Lower lobe of right lung (tissue), 2 donors: ENCODE measurements at regions not wholly inside any gene's neighbourhood (a gene's known extent, or its start where the extent isn't known, plus 50 kb on each side); places are given as distances from the start of the nearest gene placed in this dataset.

ENCODE experiments used
- ATAC-seq, 2 donors: fragments of 200-7000 bp; cut with Tn5 transposase; one replicate each; pipeline ENCODE4 v1.9.1; 2020 to 2022; ENCODE audit warnings: mild to moderate bottlenecking in 2 of 2, moderate library complexity in 2 of 2
- DNase-seq: peaks from one replicate; pipeline ENCODE4 v3.0.0-alpha.2; 2020
- H3K27ac ChIP-seq: fragments of 200-600 bp; one replicate; pipeline ENCODE4 v1.8.0; 2022
- H3K27me3 ChIP-seq: fragments of 200-600 bp; one replicate; pipeline ENCODE4 v1.8.0; 2022; ENCODE audit warnings: low read depth
- H3K36me3 ChIP-seq: fragments of 200-600 bp; one replicate; pipeline ENCODE4 v1.8.0; 2022; ENCODE audit warnings: mild to moderate bottlenecking
- H3K4me1 ChIP-seq: fragments of 200-600 bp; one replicate; pipeline ENCODE4 v1.8.0; 2022
- H3K4me3 ChIP-seq: fragments of 200-600 bp; one replicate; pipeline ENCODE4 v1.8.0; 2022; ENCODE audit warnings: mild to moderate bottlenecking
- H3K9me3 ChIP-seq: fragments of 200-600 bp; one replicate; pipeline ENCODE4 v1.8.0; 2022
- CTCF ChIP-seq: fragments of 200-600 bp; IDR thresholded peaks from one replicate; pipeline ENCODE4 v1.8.0; 2022; ENCODE audit warnings: antibody characterized with exemption, mild to moderate bottlenecking
- intact Hi-C: fragments of 100-400 bp; cut with DNase I; formaldehyde crosslinking; loops from one replicate; pipeline ENCODE4 v1.11.0; 2022
- donor health status: DM: no; HTN: yes; CAD: no; lungs with severe emphysema.

- no peak for DNase-seq
- no peak for ATAC-seq
- H3K27ac ChIP-seq = no peak overlapping the region
Observed at GRCh38 chr4:25559508-25559907, 96.1 kb upstream of the SLC34A2 start.

DNA sequence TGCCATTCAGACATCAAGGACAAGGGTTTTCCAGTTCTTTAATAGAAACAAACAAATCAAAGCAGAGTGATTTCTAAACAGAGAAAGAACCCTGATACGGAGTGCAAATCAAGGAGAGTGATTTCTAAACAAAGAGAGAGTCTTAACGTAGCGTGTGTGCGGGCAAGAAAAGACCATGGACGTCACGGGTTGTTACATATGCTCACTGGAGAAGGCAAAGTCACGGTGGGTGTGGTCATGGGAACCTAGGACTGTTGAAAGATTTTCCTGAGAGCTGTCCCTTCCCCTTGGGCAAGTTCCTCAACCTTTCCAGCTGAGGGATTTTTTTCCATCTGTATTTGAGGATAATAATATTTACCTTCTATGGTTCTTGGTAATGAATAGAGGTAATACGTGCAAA lies 95.0 kb upstream of the SLC34A2 start:
- Histone ChIP-seq H3K36me3 (no peaks in the 10 kb centered on the region), H3K27ac (peak overlapping the region; percentile 58), H3K4me1 (peaks cover 4% of the 10 kb centered on the region), H3K27me3 (no peaks in the 10 kb centered on the region), H3K9me3 (no peaks in the 10 kb centered on the region), H3K4me3 (no peak overlapping the region)
- no peak for TF ChIP-seq CTCF
- DNase-seq = peak; percentile 60
- peak; percentile 82 to 88 for ATAC-seq
- intact Hi-C loops = loop anchor here (10.0 kb wide), 1 partner anchor 116 kb away; no protein-coding TSS in a partner anchor

More at GRCh38 chr4:25559508-25559907, 96.1 kb upstream of the SLC34A2 start:
- Histone ChIP-seq H3K9me3 (no peaks in the 10 kb centered on the region), H3K36me3 (no peaks in the 10 kb centered on the region), H3K27me3 (no peaks in the 10 kb centered on the region), H3K4me1 (peaks cover 4% of the 10 kb centered on the region), H3K4me3 (no peak overlapping the region)
- TF ChIP-seq CTCF = no peak
- intact Hi-C loops = no loop called here

- Histone ChIP-seq H3K9me3 (no peaks in the 10 kb centered on the region), H3K27ac (peak overlapping the region; percentile 39), H3K4me1 (peaks cover 4% of the 10 kb centered on the region), H3K4me3 (no peak overlapping the region), H3K27me3 (no peaks in the 10 kb centered on the region), H3K36me3 (no peaks in the 10 kb centered on the region)
- ATAC-seq = peak; percentile 48 to 80
- no peak for TF ChIP-seq CTCF
- intact Hi-C loops = loop anchor here (10.0 kb wide), 1 partner anchor 118 kb away; no protein-coding TSS in a partner anchor
- DNase-seq = peak; percentile 81
Observed at GRCh38 chr4:25563071-25563564, 92.5 kb upstream of the SLC34A2 start.

- ATAC-seq (no peak), DNase-seq (no peak)
- H3K27ac ChIP-seq = no peak overlapping the region
- H3K4me3 ChIP-seq = no peak overlapping the region
- no peaks in the 10 kb centered on the region for H3K36me3 ChIP-seq
- H3K9me3 ChIP-seq = no peaks in the 10 kb centered on the region
- no peaks in the 10 kb centered on the region for H3K27me3 ChIP-seq
- no peak for TF ChIP-seq CTCF
- H3K4me1 ChIP-seq = peaks cover 4% of the 10 kb centered on the region
- intact Hi-C loops = loop anchor here (10.0 kb wide), 1 partner anchor 120 kb away; no protein-coding TSS in a partner anchor
Observed at GRCh38 chr4:25564836-25565235, 90.8 kb upstream of the SLC34A2 start.

DNA sequence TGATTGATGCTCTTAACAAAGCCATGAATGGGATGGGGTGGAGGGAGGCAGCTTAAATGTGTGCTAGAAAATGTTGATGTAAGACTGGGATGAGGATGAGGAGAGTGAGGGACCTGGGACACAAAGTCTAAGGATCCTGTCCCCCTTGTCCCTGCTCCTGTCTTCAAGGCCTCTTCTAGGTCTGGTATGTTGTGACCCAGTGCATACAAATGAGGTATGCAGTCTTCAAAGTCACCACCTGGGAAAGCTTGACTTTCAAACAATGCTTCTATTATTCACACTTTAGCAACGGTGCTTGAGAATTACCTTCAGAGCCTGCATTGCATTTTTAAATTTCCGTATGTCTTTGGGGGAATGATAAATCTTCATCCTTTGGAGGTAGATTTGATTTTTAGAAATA lies 88.4 kb upstream of the SLC34A2 start:
- no peak for TF ChIP-seq CTCF
- DNase-seq (no peak), ATAC-seq (no peak)
- intact Hi-C loops = loop anchor here (10.0 kb wide), 1 partner anchor 122 kb away; no protein-coding TSS in a partner anchor
- Histone ChIP-seq H3K27ac (no peak overlapping the region), H3K4me1 (no peaks in the 10 kb centered on the region), H3K36me3 (no peaks in the 10 kb centered on the region), H3K9me3 (no peaks in the 10 kb centered on the region), H3K4me3 (no peak overlapping the region), H3K27me3 (no peaks in the 10 kb centered on the region)
